ENCODE measurements at regions not wholly inside any gene's neighbourhood (a gene's known extent, or its start where the extent isn't known, plus 50 kb on each side); places are given as distances from the start of the nearest gene placed in this dataset.

DNA sequence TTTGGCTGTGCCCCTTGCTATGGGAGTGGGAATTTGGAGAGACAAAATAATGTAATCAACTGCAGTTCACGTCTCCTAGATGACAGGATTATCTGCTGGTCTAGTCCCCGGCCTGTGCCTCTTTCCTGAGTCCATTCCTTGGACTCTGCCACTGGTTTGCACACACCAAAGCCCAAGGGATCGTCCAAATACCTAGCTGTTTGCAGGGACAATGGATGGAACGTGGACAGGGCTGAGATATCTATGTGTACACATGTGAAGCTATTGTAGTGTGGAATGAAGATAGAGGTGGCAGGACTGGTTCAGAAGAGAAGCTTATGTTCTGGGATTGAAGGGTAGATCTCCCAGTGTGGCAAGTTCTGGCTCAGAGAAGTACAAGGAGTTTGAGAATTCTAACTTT is 198.3 kb upstream of the PITX2 start:
- Histone ChIP-seq H2AFZ (ENCODE audit: low read depth, low read length) (no peak overlapping the region), H3K9me3 (ENCODE audit: insufficient read depth, low read length, severe bottlenecking) (no peaks in the 10 kb centered on the region), H3K27me3 (ENCODE audit: insufficient read depth, low read length, poor library complexity) (peaks cover 14% of the 10 kb centered on the region), H3K79me2 (ENCODE audit: insufficient read depth, low read length) (no peaks in the 10 kb centered on the region), H3K36me3 (ENCODE audit: insufficient read depth, low read length) (no peaks in the 10 kb centered on the region), H3K4me3 (ENCODE audit: low read depth in 1 of 2, low read length in 2 of 2) (no peak overlapping the region), H3K4me2 (ENCODE audit: insufficient read depth, low read length) (no peak overlapping the region), H3K9ac (ENCODE audit: low read depth, low read length) (no peak overlapping the region), H3K27ac (ENCODE audit: low read length) (no peak overlapping the region), H3K4me1 (ENCODE audit: insufficient read depth, low read length) (no peaks in the 10 kb centered on the region), H4K20me1 (ENCODE audit: insufficient read depth, low read length) (no peaks in the 10 kb centered on the region)
- no peak for ATAC-seq (ENCODE audit: insufficient read depth, low read depth)
- DNase-seq, result no peak
- TF ChIP-seq, protein P1, sequence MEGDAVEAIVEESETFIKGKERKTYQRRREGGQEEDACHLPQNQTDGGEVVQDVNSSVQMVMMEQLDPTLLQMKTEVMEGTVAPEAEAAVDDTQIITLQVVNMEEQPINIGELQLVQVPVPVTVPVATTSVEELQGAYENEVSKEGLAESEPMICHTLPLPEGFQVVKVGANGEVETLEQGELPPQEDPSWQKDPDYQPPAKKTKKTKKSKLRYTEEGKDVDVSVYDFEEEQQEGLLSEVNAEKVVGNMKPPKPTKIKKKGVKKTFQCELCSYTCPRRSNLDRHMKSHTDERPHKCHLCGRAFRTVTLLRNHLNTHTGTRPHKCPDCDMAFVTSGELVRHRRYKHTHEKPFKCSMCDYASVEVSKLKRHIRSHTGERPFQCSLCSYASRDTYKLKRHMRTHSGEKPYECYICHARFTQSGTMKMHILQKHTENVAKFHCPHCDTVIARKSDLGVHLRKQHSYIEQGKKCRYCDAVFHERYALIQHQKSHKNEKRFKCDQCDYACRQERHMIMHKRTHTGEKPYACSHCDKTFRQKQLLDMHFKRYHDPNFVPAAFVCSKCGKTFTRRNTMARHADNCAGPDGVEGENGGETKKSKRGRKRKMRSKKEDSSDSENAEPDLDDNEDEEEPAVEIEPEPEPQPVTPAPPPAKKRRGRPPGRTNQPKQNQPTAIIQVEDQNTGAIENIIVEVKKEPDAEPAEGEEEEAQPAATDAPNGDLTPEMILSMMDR (IDR thresholded peaks at IDR 0.05; ENCODE audit: borderline replicate concordance, extremely low read depth, low read length, poor library complexity, severe bottlenecking), result no peak
- no peak for TF ChIP-seq EZH2 (IDR thresholded peaks at IDR 0.05; ENCODE audit: borderline replicate concordance, low read depth, low read length, severe bottlenecking)

DNA sequence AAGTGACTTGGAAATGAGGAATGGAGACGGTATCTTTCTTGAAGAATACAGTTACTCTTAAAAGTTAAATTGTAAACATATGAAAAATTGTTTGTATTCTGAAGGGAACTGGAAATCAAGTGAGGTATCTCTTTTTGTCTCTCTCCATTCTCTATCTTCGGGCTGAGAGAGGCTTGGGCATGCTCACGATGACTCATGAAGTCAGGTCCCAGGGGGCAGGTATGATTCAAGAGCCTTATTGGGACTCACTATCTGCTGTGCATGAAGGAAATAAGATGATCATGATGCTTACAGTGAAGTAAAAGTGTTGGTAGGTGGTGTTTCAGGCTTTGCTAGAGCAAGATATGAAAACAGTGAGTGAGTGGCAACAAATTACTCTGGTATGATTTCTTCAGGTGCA is 200.4 kb upstream of the PITX2 start:
- Histone ChIP-seq H3K79me2 (ENCODE audit: insufficient read depth, low read length) (no peaks in the 10 kb centered on the region), H3K4me1 (ENCODE audit: insufficient read depth, low read length) (no peaks in the 10 kb centered on the region), H3K27me3 (ENCODE audit: insufficient read depth, low read length, poor library complexity) (peaks cover 11% of the 10 kb centered on the region), H3K9me3 (ENCODE audit: insufficient read depth, low read length, severe bottlenecking) (no peaks in the 10 kb centered on the region), H2AFZ (ENCODE audit: low read depth, low read length) (no peak overlapping the region), H3K9ac (ENCODE audit: low read depth, low read length) (no peak overlapping the region), H3K4me3 (ENCODE audit: low read depth in 1 of 2, low read length in 2 of 2) (no peak overlapping the region), H3K27ac (ENCODE audit: low read length) (no peak overlapping the region), H4K20me1 (ENCODE audit: insufficient read depth, low read length) (no peaks in the 10 kb centered on the region), H3K36me3 (ENCODE audit: insufficient read depth, low read length) (no peaks in the 10 kb centered on the region), H3K4me2 (ENCODE audit: insufficient read depth, low read length) (no peak overlapping the region)
- ATAC-seq (ENCODE audit: insufficient read depth, low read depth) (no peak), DNase-seq (no peak)
- no peak for TF ChIP-seq EZH2 (IDR thresholded peaks at IDR 0.05; ENCODE audit: borderline replicate concordance, low read depth, low read length, severe bottlenecking)
- TF ChIP-seq, protein P1 (IDR thresholded peaks at IDR 0.05; ENCODE audit: borderline replicate concordance, extremely low read depth, low read length, poor library complexity, severe bottlenecking), result no peak

DNA sequence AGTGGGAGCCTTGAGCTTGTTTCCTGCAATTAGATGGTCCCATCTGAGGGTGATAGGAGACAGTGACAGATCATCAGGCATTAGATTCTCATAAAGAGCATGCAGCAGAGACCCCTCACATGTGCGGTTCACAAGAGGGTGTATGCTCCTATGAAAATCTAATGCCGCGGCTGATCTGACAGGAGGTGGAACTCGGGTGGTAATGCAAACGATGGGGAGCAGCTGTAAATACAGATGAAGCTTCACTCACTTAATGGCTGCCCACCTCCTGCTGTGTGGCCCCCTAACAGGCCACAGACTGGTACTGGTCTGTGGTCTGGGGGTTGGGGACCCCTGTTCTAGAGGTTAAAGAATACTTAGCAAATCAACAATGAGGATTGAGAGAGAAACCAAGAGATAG is 201.5 kb upstream of the PITX2 start:
- Histone ChIP-seq H3K4me3 (ENCODE audit: low read depth in 1 of 2, low read length in 2 of 2) (no peak overlapping the region), H3K4me2 (ENCODE audit: insufficient read depth, low read length) (no peak overlapping the region), H3K27ac (ENCODE audit: low read length) (no peak overlapping the region), H3K9ac (ENCODE audit: low read depth, low read length) (no peak overlapping the region), H3K36me3 (ENCODE audit: insufficient read depth, low read length) (no peaks in the 10 kb centered on the region), H3K4me1 (ENCODE audit: insufficient read depth, low read length) (no peaks in the 10 kb centered on the region), H3K79me2 (ENCODE audit: insufficient read depth, low read length) (no peaks in the 10 kb centered on the region), H4K20me1 (ENCODE audit: insufficient read depth, low read length) (no peaks in the 10 kb centered on the region), H3K27me3 (ENCODE audit: insufficient read depth, low read length, poor library complexity) (peaks cover 11% of the 10 kb centered on the region), H2AFZ (ENCODE audit: low read depth, low read length) (no peak overlapping the region), H3K9me3 (ENCODE audit: insufficient read depth, low read length, severe bottlenecking) (no peaks in the 10 kb centered on the region)
- ATAC-seq (ENCODE audit: insufficient read depth, low read depth), result no peak
- TF ChIP-seq, protein P1 (IDR thresholded peaks at IDR 0.05; ENCODE audit: borderline replicate concordance, extremely low read depth, low read length, poor library complexity, severe bottlenecking), result no peak
- TF ChIP-seq EZH2 (IDR thresholded peaks at IDR 0.05; ENCODE audit: borderline replicate concordance, low read depth, low read length, severe bottlenecking), result no peak
- no peak for DNase-seq

DNA sequence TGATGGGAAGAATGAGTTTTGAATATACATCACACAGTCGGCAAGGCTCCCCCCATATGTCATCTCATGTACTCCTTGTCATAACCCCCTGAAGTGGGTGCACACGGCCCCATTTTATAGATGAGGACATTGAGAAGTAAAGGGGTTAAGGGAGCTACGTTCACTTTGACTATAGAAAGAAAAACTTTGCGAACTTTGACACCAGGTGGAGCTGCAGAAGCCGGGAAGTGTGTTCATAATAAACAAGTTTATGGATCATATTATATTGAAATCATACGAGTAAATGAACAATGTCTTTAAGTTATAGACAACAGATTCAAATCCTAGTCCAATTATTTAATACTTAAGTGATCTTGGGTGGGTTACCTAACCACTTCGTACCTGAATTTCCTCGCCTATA is 203.8 kb upstream of the PITX2 start:
- Histone ChIP-seq H2AFZ (ENCODE audit: low read depth, low read length) (no peak overlapping the region), H3K4me3 (ENCODE audit: low read depth in 1 of 2, low read length in 2 of 2) (no peak overlapping the region), H3K79me2 (ENCODE audit: insufficient read depth, low read length) (no peaks in the 10 kb centered on the region), H4K20me1 (ENCODE audit: insufficient read depth, low read length) (no peaks in the 10 kb centered on the region), H3K36me3 (ENCODE audit: insufficient read depth, low read length) (no peaks in the 10 kb centered on the region), H3K4me1 (ENCODE audit: insufficient read depth, low read length) (no peaks in the 10 kb centered on the region), H3K27me3 (ENCODE audit: insufficient read depth, low read length, poor library complexity) (peaks cover 3% of the 10 kb centered on the region), H3K27ac (ENCODE audit: low read length) (no peak overlapping the region), H3K9me3 (ENCODE audit: insufficient read depth, low read length, severe bottlenecking) (no peaks in the 10 kb centered on the region), H3K4me2 (ENCODE audit: insufficient read depth, low read length) (no peak overlapping the region), H3K9ac (ENCODE audit: low read depth, low read length) (no peak overlapping the region)
- TF ChIP-seq, protein P1 (IDR thresholded peaks at IDR 0.05; ENCODE audit: borderline replicate concordance, extremely low read depth, low read length, poor library complexity, severe bottlenecking), result no peak
- TF ChIP-seq EZH2 (IDR thresholded peaks at IDR 0.05; ENCODE audit: borderline replicate concordance, low read depth, low read length, severe bottlenecking), result no peak
- ATAC-seq (ENCODE audit: insufficient read depth, low read depth), result no peak
- DNase-seq, result no peak

All from DND-41 (cell line).